Neural cell (in vitro differentiated cells): ENCODE measurements at regions not wholly inside any gene's neighbourhood (a gene's known extent, or its start where the extent isn't known, plus 50 kb on each side); places are given as distances from the start of the nearest gene placed in this dataset.

ENCODE experiments used
- EP300 ChIP-seq: fragments of 450-650 bp; conservative IDR thresholded peaks from 2 replicates; pipeline ENCODE4 v1.6.1; 2014; ENCODE audit warnings: antibody characterized with exemption, mild to moderate bottlenecking, moderate library complexity; ENCODE audit not compliant: poor library complexity, severe bottlenecking
- POLR2AphosphoS5 ChIP-seq: IDR thresholded peaks from 2 replicates; pipeline ENCODE4 v1.6.1; 2012
- RAD21 ChIP-seq: fragments of 450-650 bp; conservative IDR thresholded peaks from 2 replicates; pipeline ENCODE4 v1.6.1; 2014; ENCODE audit warnings: antibody characterized with exemption, mild to moderate bottlenecking, moderate library complexity
- TAF1 ChIP-seq: IDR thresholded peaks from 2 replicates; pipeline ENCODE4 v1.6.1; 2012; ENCODE audit warnings: low read depth
- TF ChIP-seq, protein P1 (sequence below): IDR thresholded peaks from 2 replicates; pipeline ENCODE4 v1.6.1; 2012; ENCODE audit warnings: borderline replicate concordance
- TF ChIP-seq, protein P2 (sequence below): fragments of 450-650 bp; IDR thresholded peaks from 2 replicates; pipeline ENCODE4 v1.5.1; 2014; ENCODE audit warnings: antibody characterized with exemption, mild to moderate bottlenecking, moderate library complexity; ENCODE audit not compliant: poor library complexity, severe bottlenecking

DNA sequence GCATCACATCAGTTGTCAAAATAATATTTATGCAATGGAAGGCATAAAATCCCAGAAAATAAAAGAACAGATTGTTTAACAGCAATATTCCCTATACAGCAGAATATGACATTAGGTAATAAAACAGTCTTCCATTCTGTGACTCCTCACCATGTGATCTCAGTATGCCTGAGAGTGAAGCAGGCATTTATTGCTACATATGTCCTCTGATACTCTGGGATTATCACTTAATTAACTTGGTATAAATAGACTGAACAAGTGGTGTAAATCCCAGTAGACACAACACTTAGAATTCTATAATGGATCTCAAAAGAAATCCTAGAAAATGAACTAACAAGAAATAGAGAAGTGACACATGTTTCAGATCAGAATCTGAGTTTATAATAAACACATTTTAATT is 841.3 kb downstream of the PDHA2 start:
- TF ChIP-seq, protein P1, sequence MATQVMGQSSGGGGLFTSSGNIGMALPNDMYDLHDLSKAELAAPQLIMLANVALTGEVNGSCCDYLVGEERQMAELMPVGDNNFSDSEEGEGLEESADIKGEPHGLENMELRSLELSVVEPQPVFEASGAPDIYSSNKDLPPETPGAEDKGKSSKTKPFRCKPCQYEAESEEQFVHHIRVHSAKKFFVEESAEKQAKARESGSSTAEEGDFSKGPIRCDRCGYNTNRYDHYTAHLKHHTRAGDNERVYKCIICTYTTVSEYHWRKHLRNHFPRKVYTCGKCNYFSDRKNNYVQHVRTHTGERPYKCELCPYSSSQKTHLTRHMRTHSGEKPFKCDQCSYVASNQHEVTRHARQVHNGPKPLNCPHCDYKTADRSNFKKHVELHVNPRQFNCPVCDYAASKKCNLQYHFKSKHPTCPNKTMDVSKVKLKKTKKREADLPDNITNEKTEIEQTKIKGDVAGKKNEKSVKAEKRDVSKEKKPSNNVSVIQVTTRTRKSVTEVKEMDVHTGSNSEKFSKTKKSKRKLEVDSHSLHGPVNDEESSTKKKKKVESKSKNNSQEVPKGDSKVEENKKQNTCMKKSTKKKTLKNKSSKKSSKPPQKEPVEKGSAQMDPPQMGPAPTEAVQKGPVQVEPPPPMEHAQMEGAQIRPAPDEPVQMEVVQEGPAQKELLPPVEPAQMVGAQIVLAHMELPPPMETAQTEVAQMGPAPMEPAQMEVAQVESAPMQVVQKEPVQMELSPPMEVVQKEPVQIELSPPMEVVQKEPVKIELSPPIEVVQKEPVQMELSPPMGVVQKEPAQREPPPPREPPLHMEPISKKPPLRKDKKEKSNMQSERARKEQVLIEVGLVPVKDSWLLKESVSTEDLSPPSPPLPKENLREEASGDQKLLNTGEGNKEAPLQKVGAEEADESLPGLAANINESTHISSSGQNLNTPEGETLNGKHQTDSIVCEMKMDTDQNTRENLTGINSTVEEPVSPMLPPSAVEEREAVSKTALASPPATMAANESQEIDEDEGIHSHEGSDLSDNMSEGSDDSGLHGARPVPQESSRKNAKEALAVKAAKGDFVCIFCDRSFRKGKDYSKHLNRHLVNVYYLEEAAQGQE: no peak
- TF ChIP-seq, protein P2, sequence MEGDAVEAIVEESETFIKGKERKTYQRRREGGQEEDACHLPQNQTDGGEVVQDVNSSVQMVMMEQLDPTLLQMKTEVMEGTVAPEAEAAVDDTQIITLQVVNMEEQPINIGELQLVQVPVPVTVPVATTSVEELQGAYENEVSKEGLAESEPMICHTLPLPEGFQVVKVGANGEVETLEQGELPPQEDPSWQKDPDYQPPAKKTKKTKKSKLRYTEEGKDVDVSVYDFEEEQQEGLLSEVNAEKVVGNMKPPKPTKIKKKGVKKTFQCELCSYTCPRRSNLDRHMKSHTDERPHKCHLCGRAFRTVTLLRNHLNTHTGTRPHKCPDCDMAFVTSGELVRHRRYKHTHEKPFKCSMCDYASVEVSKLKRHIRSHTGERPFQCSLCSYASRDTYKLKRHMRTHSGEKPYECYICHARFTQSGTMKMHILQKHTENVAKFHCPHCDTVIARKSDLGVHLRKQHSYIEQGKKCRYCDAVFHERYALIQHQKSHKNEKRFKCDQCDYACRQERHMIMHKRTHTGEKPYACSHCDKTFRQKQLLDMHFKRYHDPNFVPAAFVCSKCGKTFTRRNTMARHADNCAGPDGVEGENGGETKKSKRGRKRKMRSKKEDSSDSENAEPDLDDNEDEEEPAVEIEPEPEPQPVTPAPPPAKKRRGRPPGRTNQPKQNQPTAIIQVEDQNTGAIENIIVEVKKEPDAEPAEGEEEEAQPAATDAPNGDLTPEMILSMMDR: no peak
- TF ChIP-seq POLR2AphosphoS5: no peak
- no peak for TF ChIP-seq EP300
- TF ChIP-seq TAF1: no peak
- no peak for TF ChIP-seq RAD21
